ENCODE measurements at regions not wholly inside any gene's neighbourhood (a gene's known extent, or its start where the extent isn't known, plus 50 kb on each side); places are given as distances from the start of the nearest gene placed in this dataset.
A peak's percentile ranks its signal among the peaks of the same experiment; 100 is the strongest.

DNA sequence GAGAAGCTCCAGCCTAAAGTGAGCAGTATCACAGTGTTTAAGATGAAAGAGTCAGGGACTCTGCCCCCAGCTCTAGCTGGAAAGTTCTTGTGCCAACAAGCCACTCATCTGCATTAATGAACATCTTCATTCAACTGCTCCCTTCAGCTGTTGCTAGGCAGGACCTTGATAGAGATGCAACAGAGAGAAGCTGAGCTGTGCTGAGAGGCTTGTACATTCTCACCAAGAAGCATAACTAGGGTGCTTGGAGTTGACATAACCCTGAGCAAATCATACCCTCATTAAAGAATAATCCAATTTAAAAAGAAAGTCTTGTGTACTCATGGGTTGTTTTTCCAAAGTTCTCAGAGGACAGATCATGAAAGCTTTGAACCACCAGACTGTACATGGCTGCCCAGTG is 63.2 kb downstream of the ATXN3L start:
- Histone ChIP-seq H3K9me2 (replicated peaks; ENCODE audit: low read depth, low read length) (no peaks in the 10 kb centered on the region), H3K9ac (ENCODE audit: low read depth, low read length, poor library complexity, severe bottlenecking) (no peak overlapping the region), H3K36me3 (ENCODE audit: insufficient read depth, low read length) (no peaks in the 10 kb centered on the region), H3K9me3 (ENCODE audit: insufficient read depth, low read depth, low read length) (no peaks in the 10 kb centered on the region), H3K4me1 (ENCODE audit: insufficient read depth, low read length, poor library complexity, severe bottlenecking) (peaks cover 30% of the 10 kb centered on the region), H3K4me3 (ENCODE audit: low read length, poor library complexity, severe bottlenecking) (no peak overlapping the region), H4K20me1 (ENCODE audit: insufficient read depth, low read length, poor library complexity, severe bottlenecking) (no peaks in the 10 kb centered on the region), H3K27me3 (ENCODE audit: insufficient read depth, low read length, poor library complexity, severe bottlenecking) (no peaks in the 10 kb centered on the region), H3F3A (ENCODE audit: low read depth) (no peaks in the 10 kb centered on the region), H3K4me2 (ENCODE audit: low read depth, low read length, poor library complexity, severe bottlenecking) (peak overlapping the region; percentile 46), H3K79me2 (ENCODE audit: insufficient read depth, low read length) (no peaks in the 10 kb centered on the region), H2AFZ (ENCODE audit: low read length) (no peak overlapping the region)
- TF ChIP-seq CTCF (conservative IDR thresholded peaks at IDR 0.05; ENCODE audit: low read length) (no peak), EZH2phosphoT487 (IDR thresholded peaks at IDR 0.05; ENCODE audit: borderline replicate concordance) (no peak)

DNA sequence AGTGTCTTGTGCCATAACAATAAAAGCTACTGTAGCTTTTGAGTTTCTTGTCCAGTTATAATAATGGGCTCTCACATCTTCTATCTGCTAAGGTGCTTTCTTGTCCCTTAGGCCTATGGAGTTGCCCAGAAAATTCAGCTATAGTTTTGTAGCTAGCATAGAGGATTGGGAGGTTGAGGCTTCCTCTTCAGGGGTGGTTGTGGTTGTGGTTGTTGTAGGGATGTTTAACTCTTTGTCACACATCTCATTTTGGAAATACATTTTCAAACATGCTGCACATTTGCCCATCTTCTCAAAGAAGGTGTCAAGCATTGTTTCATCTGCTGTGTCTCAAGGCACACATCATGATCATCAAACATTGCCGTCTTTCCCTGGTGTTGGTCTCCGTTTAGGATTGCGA is 65.0 kb downstream of the ATXN3L start:
- no peaks in the 10 kb centered on the region for H3K36me3 ChIP-seq (ENCODE audit: insufficient read depth, low read length)
- no peak overlapping the region for H3K9ac ChIP-seq (ENCODE audit: low read depth, low read length, poor library complexity, severe bottlenecking)
- H4K20me1 ChIP-seq (ENCODE audit: insufficient read depth, low read length, poor library complexity, severe bottlenecking) = no peaks in the 10 kb centered on the region
- H3K9me3 ChIP-seq (ENCODE audit: insufficient read depth, low read depth, low read length) = no peaks in the 10 kb centered on the region
- peak overlapping the region; percentile 57 for H3K4me2 ChIP-seq (ENCODE audit: low read depth, low read length, poor library complexity, severe bottlenecking)
- no peak overlapping the region for H3K4me3 ChIP-seq (ENCODE audit: low read length, poor library complexity, severe bottlenecking)
- H3K27me3 ChIP-seq (ENCODE audit: insufficient read depth, low read length, poor library complexity, severe bottlenecking) = no peaks in the 10 kb centered on the region
- no peak for TF ChIP-seq CTCF (conservative IDR thresholded peaks at IDR 0.05; ENCODE audit: low read length)
- TF ChIP-seq EZH2phosphoT487 (IDR thresholded peaks at IDR 0.05; ENCODE audit: borderline replicate concordance) = no peak
- H2AFZ ChIP-seq (ENCODE audit: low read length) = 0 out of 2 replicates have a peak overlapping the region, but pooled peaks have one; percentile 44
- no peaks in the 10 kb centered on the region for H3K9me2 ChIP-seq (replicated peaks; ENCODE audit: low read depth, low read length)
- H3F3A ChIP-seq (ENCODE audit: low read depth) = no peaks in the 10 kb centered on the region
- peaks cover 30% of the 10 kb centered on the region for H3K4me1 ChIP-seq (ENCODE audit: insufficient read depth, low read length, poor library complexity, severe bottlenecking)
- no peaks in the 10 kb centered on the region for H3K79me2 ChIP-seq (ENCODE audit: insufficient read depth, low read length)

DNA sequence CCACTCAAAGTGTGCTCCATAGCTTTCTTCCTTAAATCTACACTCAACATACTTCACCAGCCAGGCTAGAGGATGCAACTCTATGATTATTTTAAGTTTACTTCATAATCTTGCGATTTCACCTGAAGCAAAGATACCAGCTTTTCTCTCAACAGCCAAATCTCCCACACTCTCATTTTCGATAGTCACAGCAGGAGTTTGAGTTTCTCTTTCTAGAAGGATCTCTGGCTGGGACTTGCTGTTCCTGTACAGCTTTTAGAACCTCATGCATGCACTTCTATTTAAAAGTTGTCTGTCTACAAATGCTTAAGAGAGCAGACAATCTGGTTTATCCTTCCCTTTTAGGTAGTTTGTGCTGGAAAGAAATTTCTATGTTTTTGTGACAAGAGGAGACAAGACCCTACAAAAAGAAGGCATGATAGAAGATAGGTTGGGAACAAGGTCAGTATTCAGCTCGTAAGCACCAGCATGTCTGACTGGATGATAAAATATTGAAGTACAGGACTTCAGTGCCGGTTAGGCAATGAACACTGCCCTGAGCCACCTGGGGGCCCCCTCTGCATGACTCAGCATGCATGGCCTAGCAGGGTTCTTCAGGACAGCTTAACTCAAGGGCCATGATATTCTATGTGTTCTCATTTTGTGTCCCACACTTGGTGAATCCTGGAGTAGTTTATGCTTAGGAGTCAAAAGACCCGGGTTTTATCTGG is 65.6 kb downstream of the ATXN3L start:
- H3F3A ChIP-seq (ENCODE audit: low read depth) = no peaks in the 10 kb centered on the region
- H4K20me1 ChIP-seq (ENCODE audit: insufficient read depth, low read length, poor library complexity, severe bottlenecking) = no peaks in the 10 kb centered on the region
- peak overlapping the region; percentile 57 for H3K4me2 ChIP-seq (ENCODE audit: low read depth, low read length, poor library complexity, severe bottlenecking)
- H3K4me3 ChIP-seq (ENCODE audit: low read length, poor library complexity, severe bottlenecking) = no peak overlapping the region
- peak overlapping the region; percentile 80; the same call in 1 of the 2 replicates for H2AFZ ChIP-seq (ENCODE audit: low read length)
- H3K79me2 ChIP-seq (ENCODE audit: insufficient read depth, low read length) = no peaks in the 10 kb centered on the region
- H3K9me2 ChIP-seq (replicated peaks; ENCODE audit: low read depth, low read length) = no peaks in the 10 kb centered on the region
- H3K9me3 ChIP-seq (ENCODE audit: insufficient read depth, low read depth, low read length) = no peaks in the 10 kb centered on the region
- H3K9ac ChIP-seq (ENCODE audit: low read depth, low read length, poor library complexity, severe bottlenecking) = peak overlapping the region; percentile 54
- no peaks in the 10 kb centered on the region for H3K36me3 ChIP-seq (ENCODE audit: insufficient read depth, low read length)
- no peaks in the 10 kb centered on the region for H3K27me3 ChIP-seq (ENCODE audit: insufficient read depth, low read length, poor library complexity, severe bottlenecking)
- H3K4me1 ChIP-seq (ENCODE audit: insufficient read depth, low read length, poor library complexity, severe bottlenecking) = peaks cover 31% of the 10 kb centered on the region
- no peak for TF ChIP-seq EZH2phosphoT487 (IDR thresholded peaks at IDR 0.05; ENCODE audit: borderline replicate concordance)
- peak; percentile 47 for TF ChIP-seq CTCF (conservative IDR thresholded peaks at IDR 0.05; ENCODE audit: low read length)

Data from Loucy (cell line).